GM18858 (cell line): ENCODE measurements at regions not wholly inside any gene's neighbourhood (a gene's known extent, or its start where the extent isn't known, plus 50 kb on each side); places are given as distances from the start of the nearest gene placed in this dataset.
A peak's percentile ranks its signal among the peaks of the same experiment; 100 is the strongest.

Source experiments
- ATAC-seq: cut with Tn5 transposase; IDR thresholded peaks from one replicate; pipeline ENCODE4 v1.9.1; 2021; ENCODE audit not compliant: unreplicated experiment

DNA sequence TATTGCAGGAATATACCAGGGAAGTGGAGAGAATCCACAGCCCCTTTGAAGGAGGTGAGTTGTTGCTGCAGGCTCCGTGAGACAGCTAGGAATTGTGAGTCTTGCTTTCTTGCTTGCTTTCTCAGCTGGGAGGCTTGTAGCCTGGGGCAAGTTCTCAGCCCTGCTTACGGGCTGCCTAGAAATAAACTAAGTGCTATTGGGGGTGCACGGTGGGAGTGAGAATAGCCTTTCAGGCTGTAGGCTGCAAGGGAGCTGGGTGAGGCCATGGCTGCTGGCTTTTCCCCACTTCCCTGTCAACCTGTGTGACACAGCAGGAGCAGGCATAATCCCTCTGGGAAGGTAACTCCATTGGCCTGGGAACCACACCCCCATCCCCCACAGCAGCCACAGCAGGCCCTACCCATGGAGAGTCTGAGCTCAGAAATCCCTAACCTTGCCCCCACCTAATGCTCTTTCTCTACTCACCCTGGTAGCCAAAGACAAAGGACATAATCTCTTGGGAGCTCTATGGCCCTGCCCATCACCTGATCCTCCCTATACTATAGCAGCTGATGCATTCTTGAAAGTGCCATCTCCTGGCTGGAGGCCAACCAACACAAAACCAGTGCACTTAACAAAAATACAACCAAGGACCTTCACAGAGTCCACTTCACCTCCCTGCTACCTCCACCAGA lies 113.0 kb downstream of the MMRN1 start:
- no peak for ATAC-seq

DNA sequence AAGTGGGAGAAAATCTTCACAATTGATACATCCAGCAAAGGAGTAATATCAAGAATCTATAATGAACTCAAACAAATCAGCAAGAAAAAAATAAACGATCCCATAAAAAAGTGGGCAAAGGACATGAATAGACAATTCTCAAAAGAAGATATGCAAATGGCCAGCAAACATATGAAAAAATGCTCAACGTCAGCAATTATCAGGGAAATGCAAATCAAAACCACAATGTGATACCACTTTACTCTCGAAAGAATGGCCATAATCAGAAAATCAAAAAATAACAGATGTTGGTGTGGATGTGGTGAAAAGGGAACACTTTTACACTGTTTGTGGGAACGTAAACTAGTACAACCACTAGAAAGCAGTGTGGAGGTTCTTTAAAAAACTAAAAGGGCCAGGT lies 114.3 kb upstream of the CCSER1 start:
- ATAC-seq = no peak

DNA sequence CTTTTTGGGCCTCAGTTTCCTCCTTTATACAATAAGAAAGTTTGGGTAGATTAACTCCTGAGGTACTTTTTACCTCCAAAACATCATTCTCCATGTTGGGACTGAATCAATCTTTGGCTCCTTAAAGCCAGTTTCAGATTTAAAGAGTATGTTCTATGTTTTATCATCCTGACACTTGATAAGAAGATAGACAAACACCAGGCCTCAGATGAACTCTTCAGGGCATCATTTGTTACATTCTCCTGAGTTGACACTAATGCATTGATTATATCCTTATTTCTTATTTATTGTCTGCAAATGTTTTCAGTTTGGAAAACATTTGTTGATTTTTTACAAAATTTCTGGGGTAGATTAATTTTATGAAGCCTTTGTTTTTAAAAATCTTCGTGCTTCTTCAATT lies 102.7 kb upstream of the CCSER1 start:
- no peak for ATAC-seq

DNA sequence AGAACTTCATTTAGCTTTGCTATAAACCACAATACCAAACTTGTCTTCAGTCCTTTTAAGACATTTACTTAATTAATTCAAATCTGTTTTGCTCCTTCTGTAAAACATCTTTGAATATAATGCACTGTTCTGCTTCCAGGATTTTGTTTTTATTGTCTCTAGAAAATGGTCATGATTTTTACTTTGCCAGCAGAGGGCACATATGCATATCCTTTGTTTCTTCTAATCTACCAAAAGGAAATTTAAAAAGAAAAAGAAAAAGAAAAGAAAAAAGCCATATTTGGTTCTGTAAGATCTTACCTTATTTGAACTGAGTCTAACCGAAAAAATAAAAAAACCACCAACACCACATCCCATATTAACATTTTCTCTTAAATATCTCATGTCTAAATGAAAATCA lies 101.9 kb upstream of the CCSER1 start:
- ATAC-seq = no peak

DNA sequence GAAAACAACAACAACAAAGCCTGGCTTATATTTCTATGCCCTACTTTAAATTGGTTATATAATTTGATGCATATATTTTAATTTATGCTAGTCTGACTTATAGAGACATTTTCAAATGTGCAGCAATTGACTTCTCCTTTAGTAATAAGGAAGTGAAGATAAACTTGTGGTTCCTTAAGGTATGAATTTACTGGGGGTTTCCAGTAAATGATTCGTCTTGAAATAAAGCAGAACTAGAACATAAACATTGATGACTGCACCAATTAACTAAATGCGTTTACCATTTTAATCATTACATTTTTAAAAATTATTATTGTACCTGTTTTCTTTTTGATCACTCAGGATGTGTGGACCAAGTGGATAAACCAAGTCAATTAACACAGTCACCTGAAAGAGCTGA lies 99.6 kb upstream of the CCSER1 start:
- ATAC-seq = peak; percentile 93

DNA sequence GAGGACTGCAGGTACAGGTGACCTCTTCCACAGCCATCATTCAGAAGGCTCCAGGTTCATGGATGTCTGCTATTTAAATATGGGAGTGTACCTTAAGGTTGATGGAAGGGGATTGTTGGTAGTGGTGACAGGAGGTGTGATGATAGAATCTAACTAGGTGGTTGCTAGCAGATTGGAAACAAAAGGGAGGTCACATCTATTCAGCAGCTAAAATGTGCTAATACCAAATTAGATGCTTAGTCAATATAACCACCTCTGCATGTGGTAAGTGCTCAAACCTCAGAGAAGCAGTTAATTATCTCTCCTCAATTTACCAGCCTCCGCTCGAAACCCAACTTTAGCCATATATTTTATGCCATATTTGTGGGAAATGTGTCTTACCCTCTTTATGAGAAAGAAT lies 98.7 kb upstream of the CCSER1 start:
- no peak for ATAC-seq

DNA sequence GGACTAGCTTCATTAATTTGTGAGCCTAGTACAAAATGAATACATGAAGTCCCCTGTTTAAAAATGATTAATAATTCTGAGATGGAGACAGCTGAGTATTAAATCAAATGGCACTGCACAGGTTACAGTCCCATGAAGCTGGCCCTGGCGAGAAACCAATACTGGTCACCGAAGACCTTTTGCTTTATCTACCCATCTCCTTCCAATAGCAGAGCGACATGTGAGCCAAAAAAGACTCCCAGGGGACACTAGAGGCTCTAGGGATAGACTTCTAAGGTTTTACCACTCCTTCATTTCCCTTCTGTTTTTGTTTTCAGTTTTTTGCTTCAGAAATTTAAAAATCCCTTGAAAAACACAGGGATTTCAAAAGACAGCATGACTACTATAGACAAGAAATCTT lies 97.0 kb upstream of the CCSER1 start:
- ATAC-seq = no peak

DNA sequence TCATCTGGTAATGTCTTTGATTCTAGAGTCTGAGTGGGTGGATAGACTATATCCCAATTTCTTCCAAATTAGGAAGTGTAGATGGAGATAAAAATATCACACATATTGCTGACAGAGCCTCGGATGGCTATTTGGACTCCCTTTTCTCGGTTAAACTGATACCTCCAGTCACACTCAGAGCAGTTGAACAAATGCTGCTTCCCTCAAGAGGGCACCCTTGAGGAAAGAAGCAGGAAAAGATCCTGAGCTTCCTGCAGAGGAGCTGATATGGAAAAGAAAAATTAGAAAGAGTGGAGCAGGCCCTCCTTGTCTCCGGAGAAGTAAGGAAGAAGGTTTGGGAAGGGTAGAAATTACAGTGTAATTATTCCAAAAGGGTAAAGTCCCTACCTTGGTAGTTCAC lies 96.2 kb upstream of the CCSER1 start:
- ATAC-seq = no peak

DNA sequence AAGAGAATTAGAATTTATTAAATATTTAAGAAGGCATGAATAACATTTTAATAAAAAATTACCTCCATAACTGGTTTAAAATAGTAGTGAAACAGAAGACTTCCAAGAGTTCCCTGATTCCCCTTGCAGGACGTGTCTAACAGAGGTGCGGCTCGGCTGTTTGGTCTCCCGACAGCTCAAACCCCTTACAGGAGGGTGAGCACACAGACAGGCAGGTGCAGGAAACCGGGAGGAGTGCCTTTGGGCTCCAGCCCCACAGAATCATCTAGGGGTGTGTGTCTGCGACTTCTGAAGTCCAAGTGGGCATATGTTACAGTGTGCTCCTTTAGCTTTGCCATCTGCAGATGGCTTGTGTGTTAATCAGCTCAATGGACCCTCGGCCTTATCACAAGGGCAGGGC lies 88.1 kb upstream of the CCSER1 start:
- no peak for ATAC-seq

DNA sequence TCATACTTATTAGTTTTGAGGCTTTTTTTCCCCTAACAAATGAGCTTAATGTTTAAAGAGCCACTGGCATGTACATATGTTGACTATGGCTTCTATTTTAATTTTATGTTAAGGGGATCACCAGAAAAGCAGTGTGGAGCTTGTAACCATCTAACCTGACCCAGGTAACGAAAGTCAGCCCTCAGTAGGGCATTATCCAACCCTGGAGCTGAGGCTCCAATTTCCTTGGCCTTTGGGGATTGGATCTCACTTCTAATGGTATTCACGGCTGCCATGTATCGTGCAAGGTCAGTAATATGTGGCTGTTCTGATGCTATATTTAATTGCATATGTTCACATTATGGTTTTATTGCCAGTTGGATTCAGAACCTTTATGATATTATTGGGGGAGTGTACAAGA lies 75.2 kb upstream of the CCSER1 start:
- no peak for ATAC-seq

DNA sequence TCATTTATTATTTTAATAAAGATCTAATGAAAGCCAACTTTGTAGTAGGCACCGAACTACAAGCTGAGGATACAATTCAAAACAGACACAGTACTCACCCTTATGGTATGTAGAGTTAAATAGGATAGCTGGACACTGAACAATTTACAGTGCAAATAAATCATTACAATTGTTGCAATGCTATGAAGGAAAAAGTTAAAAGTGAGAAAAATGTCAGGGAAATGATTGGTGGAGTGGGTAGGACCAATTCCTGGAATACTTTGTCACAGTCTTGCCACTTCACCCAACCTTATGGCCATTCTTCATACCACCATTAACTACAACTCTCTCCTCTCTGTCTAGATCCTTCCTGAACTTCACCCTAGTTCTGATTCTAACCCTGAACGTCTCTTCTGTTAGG lies 70.1 kb upstream of the CCSER1 start:
- ATAC-seq = no peak

DNA sequence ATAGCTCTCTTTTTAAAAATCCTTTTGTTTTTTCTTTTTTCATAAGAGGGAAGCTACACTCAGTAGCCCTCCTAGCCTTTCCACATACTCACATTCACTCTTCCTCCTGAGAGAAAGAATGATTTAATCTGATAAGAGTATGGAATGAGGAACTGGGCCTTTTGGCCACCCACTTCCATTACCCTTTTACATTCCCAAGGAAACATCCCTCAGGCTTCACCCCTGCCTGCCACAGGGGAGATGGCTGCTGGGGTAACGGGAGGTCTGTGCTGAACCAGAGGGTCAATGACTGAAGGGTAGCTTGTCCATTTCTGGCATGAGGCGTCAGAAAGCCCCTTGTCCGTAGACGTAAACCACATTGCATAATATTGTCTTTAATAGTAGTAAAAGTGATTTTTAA lies 67.2 kb upstream of the CCSER1 start:
- ATAC-seq = no peak

DNA sequence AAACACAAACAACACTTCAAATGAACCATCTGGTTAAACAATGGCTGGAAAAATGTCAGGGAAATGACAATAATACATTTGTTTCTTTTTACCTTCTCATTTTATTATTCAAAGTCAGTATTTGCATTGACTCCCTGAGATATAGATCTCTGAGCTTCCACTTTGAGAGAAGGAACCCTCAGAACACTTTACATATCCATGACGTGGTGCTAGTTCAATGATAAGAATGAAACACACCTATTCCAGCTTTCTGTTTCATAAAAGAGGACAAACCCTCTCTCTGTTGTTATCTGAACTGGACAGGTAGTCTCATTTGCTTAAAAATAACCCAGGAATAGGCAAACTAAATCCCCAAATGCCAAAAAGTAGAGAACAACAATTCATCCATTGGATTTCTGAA lies 65.3 kb upstream of the CCSER1 start:
- ATAC-seq = no peak

DNA sequence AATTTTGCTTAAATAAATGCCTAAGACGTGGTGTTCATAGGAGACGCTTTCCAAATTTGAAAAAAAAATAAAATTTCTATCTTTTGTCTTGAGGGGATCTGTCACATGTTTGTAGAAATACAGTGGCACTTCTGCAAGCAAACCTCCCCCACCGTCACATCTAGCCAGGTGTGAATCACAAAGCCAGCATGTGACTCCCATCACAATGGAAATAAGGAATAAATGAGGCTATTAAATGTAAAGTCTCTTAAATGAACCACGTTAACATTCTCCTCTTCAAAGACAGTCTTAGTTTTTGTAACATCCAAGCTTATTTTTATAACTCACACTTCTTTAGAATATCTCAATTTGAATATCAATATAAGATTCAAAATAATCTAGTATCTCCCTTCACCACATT lies 63.0 kb upstream of the CCSER1 start:
- no peak for ATAC-seq

DNA sequence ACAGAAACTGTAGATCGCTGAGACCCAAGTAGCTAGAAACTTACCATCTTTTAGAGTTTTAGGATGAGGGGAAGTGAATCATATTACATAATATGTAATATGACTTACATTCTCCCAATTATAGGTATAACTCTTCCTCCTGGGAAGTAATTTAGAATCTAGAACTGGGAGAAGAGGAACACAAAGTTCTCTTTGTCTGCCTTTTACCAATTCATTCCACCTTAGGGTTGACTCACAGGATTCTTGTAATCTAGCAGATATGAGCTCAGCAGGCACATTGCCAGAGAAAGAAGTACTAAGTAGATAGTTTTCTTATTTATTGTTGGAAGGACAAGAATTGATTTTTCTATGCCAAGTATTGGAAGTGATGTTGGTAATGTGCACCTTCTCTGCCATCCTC lies 58.0 kb upstream of the CCSER1 start:
- ATAC-seq = no peak

DNA sequence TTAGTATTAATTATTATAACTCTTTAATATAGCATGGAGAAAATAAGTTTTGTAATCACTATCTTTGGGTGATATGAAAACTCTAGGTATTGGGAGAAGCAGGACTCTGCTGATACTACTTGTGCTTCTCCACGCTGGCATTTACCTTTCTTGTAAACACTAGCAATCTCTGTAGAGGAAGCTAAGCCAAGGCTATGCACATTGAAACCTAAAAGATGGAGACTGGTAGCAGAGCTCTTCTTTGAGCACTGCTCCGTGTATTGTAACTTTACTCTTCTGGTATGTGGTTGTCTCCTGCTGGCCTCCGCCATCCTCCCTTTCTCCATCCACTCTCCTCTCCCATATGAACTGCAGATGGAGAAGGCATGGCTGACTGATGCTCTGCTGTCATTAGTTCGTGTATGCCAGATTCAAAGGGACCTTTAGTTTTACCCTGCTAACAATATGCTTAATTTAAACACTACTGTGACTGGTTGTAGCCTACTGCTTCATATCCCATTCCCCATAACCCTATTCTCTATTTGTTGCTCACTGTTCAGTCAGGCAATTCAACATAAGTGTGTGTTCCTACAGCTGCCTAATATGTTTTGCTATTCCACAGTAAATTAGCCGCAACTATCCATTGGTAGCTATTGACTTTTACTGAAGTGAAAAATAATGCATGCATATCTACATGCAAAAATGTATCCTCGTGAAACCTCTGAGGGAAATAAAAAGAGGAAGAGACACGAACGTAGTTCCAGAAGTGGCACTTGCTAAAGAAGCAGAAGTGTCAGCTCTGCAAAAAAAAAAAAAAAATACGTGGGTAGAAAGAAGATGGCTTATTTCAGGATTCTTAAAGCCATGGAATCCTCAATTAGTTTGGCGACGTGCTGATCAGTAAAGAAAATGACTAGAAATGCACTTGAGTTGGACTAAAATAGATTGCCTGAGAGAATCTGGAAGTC lies 55.6 kb upstream of the CCSER1 start:
- peak; percentile 72 for ATAC-seq

DNA sequence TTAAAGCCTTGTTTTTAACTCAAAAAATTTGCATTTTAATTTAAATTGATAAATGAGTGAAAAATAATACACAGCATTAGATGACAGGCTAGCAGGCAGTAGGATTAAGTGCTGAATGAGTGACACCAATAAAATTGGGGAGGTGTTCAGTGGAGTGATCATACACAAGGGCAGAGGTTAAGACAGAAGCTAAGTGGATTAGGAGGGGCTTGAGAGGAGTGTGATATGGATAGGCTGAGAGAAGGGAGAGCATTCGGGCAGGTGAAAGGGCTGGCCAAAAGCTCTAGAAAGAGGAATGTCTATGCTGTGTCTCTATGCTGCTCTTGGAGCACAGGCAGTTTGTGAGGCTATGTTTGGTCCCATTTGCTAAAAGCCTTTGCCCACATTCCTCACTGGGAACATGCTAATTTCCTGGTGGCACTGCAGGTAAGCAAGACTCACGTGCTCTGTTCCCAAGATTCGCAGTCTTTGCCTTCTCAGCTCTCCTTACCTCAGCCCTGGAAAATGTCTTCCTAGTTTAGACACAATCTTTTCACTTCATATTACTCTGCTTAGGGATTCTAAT lies 52.8 kb upstream of the CCSER1 start:
- ATAC-seq = no peak
